CD4-positive, alpha-beta T cell treated with Interleukin-17A for 1 hour (primary cell): ENCODE measurements at regions not wholly inside any gene's neighbourhood (a gene's known extent, or its start where the extent isn't known, plus 50 kb on each side); places are given as distances from the start of the nearest gene placed in this dataset.
A peak's percentile ranks its signal among the peaks of the same experiment; 100 is the strongest.
"Not testable (repeated sequence)": the region's sequence is repeated elsewhere in the genome, so short reads cannot be mapped to it uniquely, and the experiment has no call there.

ENCODE experiments used
- DNase-seq: peaks from one replicate; pipeline ENCODE4 v3.0.0-alpha.2; 2020

DNA sequence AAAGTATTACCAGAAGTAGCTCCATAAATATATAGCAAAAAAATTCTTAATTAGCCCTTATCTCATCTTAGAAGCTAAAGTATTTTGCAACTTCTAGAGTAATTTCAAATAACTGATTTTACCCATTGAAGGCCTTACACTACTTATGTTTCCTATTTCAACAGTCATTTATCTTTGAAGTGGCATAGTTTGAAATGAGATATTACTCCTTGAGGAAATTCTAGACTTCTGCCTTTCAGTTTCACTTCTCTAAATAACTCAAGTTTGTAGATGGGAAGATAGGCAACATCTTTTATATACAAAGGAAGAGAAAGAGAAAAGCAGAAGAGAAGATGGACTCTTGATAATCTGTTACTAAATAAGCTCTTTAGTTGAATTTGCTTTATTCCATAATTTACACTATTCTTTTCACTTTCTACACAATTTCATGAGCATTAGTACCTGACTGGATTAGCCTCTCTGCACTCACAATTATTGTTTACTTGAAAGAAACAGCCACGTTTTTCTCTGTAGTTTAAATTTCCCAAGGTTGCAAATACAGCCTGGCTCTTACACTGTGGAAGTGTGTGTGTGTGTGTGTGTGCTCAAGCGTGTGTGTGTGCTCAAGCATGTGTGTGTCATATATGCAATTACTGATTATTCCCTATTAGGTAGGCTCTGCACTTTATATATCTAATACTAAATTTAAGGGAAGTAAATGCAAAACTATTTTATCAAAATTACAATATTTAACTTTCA lies 60.6 kb upstream of the EMB start:
- DNase-seq = peak; percentile 32

DNA sequence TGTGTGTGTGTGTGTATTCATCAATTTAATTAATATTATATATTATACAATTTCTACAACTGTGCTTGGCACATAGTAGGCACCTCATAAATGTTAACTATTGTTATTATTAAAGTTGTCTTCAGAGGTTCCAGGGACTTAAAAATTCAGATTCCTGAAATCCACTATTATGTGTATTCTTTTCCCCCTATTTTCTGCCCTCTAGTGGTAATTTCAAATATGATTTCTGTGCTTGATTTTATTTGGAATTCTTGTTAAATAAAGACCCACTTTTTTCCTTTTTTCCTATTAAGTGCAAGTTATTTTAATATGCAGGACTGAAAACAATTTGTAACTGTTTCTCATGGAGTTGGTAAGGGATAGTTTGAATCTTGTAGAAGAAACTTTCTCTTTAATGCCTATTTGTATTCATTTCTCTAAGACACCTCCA lies 72.0 kb upstream of the EMB start:
- DNase-seq = peak; percentile 35

DNA sequence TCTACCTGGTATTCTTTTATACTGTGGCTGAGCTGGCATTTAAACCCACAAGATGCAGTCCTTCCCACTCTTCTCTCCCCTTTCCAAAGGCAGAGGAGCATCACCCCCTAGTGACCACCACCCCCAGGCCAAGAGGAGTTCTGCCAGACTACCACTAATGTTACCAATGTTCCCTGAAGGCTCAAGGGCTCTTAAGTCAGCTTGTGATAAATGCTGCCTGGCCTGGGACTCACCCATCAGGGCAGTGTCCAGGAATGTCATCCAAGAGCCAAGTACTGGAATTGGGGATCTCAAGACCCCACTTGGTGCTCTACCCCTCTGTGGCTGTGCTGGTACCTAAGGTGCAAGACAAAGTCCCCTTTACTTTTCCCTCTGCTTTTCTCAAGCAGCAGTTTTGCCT lies 80.0 kb upstream of the EMB start:
- not testable (repeated sequence) for DNase-seq

DNA sequence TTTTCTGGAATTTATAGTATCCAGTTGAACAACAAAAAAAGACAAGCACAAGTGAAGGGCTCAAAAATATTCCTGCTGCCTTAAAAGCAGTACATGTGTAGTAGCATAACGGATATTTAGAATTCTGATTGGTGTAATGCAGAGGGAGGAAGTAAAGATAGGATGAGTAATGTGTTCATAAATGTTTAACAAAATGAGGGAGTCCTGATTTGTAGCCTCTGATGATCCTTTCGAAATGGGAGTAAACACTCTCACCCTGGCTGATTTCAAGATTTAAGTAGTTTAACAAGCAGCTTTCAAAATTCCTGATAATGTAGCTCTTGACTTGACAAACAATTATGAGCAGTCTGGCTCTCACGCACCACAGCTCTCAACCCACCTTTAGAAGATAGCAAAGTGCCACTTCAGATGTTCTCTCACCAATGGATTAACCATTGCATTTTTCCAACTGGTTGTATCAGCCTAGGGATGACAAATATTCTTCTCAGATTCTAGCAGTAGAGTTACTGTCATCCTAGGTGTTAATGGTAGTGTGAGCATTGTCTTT lies 86.5 kb upstream of the EMB start:
- not testable (repeated sequence) for DNase-seq

DNA sequence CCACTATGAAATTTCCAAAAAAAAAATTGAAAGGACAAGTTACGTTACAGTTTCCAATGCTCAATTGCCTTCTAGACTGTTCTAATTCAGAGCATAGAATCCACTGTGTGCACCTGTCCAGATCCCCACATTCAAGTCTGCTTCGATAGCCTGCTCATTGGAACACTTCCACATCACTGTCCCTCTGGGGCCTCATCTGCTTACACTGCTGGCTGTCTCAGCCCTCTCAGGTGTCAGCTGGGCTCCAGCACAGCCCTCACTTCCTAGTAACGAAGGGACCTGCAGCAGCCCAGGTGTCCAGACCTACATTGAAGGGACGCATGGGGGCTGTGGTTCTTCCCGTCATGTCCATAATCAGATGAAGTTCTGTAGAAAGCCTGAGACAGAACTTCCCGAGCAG lies 94.3 kb upstream of the EMB start:
- no peak for DNase-seq

DNA sequence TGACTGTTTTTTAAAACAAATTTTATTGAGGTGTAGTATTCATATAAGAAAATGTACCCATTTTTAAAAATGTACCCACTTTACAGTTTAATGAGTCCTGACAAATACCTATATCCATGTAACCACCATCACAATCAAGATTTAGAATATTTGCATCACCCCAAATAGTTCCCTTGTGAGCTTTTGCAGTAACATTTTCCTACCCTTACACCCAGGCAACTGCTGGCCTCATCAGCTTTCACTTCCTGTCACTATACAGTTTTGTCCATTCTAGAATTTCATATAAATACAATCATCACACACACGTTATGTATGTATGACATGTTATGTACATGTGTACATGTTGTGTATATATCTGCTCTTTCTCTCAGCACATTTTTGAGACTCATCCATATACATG lies 96.4 kb upstream of the EMB start:
- DNase-seq = not testable (repeated sequence)

DNA sequence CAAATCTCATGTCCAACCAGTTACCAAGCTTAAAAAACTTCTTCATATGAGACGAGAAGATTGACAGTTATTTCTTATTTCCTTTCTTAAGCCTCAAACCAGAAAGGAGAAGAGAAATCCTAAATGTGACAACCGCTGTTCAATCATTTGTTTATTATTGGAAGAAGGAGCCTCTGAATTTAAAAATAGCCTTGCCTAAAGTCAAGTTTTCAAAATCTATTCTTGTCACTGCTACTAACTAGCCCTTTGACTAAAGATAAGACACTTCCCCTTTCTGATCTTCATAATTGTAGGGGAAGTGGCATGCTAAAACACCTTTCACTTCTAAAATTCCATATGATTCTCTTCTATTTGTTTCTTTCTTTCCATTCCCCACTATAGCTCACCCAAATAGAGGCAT lies 106.2 kb upstream of the EMB start:
- DNase-seq = no peak

DNA sequence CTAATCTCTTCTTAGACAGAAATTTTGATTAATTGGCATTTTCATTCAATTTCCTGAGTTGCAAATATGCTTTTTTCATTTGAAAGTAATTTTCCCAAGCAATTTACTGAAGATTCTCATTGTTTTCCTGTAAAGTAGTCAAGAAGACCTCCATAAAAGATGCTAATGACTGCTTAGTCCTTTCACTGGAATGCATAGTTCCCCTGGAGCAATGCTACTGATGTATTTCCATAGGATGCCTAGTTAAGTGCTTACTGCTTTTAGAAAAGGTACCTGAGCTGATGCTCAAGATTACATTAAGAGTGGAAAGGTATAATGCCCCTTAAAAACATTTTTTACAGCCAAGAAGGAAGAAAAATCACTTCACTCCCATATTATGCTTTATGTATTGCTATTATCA lies 109.2 kb upstream of the EMB start:
- no peak for DNase-seq

DNA sequence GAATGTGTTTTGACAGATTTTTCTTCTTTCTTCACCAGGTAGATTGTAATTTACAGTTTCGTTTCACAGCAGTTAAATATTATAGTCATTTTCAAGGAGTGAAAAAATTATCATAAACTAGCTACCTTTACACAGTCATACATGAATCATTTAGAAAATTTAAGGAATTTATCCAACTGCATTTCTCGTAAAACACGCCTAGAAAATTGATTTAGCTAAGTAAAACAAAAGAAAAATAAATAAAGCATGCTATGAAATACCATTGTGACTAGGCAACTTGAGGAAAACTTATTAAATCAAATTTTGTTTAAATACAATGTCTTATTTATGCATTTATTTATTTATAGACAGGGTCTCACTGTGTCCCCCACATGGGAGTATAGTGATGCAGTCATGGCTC lies 109.9 kb upstream of the EMB start:
- no peak for DNase-seq

DNA sequence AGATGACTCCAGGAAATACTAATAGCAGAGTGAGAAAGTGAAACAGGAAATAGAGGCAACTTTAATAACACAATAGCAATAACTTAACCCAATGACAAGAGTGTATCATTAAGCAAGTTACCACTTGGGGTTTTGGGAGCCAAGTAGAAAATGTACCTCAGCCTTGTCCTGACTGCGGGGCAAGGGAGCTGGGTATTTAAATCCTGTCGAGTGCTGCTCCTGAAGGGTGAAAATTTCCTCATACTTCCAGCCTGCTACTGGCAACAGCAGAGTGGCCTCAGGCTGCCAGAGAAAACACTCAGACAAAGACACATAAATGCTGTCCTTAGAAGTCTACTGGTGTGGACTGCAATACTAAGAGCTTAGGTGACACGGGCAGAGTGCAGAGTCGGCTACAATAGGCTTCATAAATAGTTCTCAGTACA lies 112.5 kb upstream of the EMB start:
- DNase-seq = no peak

DNA sequence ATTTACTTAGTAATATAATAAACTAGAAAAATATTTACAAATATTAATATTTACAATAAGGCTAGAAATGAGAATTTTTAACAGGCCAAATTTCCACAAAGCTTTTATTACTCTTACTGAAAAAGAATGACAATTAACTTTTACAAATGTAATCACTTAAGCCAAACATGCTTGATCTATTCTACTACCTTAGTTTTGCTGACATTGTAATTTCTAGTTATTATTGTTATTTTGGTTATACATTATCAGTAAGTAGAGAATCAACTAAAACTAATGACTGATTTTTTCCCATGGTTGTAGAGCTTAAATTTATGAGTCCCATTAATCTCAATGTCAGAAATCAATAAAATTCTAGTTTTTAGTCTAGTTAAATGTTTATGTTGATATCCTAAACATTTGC lies 107.8 kb upstream of the PARP8 start:
- DNase-seq = not testable (repeated sequence)

DNA sequence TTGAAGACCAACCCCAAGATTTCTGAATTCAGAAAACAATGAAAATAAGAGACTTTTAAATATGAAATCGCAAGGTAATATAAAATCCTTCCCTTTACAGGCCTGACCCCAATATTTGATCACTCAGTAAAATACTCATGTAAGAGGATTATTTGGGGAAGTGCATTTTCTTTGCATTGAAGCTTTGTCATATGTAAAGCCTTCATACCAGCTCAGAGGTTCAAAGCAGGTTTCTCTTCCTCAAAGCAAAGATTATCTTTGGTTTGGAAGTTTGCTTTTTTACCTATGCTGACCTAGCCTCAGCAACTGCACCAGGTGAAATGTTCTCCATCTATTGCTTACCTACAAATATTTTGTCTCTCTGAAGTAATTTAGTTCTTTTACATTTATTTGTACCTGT lies 106.5 kb upstream of the PARP8 start:
- DNase-seq = no peak

DNA sequence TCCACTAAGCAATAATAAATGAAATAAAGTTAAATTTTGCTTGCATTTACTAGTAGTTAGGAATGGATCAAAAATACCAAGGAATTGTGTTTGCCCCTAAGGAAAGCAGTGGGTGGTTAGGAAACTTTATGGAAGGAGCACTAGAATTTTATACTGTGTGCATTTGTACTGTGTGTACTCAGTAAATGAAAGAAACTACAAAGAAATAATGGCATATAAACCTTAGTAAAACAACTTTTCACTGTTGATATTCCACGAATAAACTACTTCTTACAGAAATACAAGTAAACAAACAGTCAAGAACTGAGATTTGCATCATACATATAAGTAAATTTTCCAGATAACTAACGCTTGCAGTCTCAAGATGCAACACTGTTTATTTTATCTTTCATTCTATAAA lies 103.7 kb upstream of the PARP8 start:
- DNase-seq = no peak

DNA sequence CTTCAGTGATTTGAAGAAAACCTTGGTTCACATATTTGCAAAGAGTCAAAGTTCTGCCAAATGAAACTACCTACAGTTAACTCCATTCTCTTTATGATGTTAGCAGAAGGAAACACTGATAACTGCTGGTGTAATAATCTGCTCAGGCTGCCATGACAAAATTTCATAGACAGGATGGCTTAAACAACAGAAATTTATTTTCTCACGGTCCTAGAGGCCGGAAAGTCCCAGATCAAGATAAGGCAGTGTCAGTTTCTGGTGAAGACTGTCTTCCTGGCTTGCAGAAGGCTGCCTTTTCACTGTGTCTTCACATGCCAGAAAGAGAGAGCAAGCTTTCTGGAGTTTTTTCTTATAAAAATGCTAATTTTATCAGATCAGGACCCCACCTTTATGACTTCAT lies 102.4 kb upstream of the PARP8 start:
- peak; percentile 67 for DNase-seq

DNA sequence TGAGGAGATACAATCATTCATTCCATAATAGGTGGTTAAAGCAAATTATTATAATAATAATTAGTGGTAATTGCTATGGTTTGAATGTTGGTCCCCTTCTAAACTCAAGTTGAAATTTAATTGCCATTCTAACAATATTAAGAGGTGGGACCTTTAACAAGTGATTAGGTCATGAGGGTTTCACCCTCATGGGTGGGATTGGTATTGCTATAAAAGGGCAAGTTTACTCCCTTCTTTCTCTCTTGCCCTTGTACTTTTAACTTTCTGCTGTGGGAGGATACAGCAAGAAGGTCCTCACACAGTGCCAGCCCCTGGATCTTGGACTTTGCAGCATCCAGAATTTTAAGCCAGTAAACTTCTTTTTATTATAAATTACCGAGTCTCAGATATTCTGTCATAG lies 101.9 kb upstream of the PARP8 start:
- no peak for DNase-seq

DNA sequence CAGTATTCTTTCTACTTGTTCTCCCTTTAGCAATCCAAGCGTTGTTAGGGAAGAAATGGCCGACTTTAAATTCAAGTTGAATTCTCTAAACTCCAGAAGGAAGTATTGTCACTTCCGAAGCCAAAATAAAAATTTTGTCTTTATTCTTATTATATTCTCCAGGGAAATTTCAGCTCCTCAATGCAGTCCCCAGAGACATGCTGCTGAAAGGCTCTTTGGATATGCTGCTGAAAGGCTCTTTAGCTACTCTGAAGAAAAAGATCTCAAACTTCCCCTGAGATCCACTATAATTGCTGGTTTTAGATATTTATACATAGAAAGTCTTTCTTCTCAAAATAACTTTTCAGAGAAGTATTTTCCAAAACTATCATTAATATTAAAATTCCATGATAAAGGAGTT lies 92.3 kb upstream of the PARP8 start:
- DNase-seq = no peak

DNA sequence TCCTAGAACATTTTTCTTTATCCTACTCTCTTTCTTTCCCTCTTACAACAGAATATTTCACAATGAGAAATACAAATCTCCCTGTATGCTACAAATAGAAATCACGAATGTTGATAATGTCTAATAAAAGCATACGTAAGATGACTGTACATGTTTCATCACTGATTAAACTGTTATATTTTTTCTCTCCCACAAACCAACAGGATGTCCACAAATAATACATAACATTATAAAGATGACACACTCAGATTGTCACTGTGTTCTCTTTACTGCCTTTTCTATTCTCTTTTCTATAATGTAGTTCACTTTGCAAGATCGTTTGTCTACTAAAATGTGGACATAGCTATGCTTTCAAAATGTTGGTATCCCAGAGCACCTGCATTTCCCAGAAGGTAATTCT lies 90.7 kb upstream of the PARP8 start:
- no peak for DNase-seq

DNA sequence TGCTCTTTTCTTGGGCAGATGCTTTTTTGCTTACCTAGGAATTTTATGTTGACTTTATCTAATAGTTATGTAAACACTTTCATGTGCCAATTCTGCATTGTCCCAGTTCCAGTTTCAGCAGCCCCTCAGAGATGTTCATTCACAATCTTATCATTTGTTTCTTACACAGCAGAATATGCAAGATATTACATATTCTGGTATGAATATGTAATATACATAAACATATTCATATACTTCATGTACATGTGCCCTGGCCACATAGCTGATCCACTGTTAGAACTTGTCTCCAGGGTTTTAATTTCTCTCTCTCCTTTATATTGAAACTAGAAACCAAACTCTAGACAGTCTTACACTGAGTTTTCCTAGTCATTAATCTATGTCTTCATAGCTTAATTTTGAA lies 90.2 kb upstream of the PARP8 start:
- DNase-seq = no peak

DNA sequence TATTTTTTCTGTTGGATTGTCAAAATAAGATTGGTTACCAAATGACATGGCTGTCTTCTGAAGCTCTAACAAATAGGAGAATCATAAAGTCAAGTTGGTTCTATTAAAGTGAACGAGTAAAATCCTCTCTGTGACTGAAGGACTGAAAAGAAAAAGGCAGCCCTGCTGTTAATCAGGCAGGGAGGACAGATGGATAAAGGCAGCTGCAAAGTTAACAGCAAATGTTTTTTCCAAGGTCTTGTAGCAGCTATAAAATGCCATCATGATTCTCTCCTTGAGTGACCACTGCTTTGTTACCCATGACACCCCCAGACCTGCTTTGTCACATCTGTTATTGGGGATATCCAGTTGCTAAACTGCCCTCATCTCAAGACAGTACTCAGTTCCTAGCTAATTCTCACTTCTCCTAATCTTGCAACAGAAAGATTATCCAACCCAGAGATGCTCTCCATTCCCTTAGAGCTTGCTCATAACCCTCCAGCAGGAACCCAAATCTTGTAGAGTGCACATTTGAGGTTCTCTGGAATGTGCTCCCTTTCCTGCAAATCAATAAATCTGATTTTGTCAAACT lies 89.7 kb upstream of the PARP8 start:
- DNase-seq = no peak

DNA sequence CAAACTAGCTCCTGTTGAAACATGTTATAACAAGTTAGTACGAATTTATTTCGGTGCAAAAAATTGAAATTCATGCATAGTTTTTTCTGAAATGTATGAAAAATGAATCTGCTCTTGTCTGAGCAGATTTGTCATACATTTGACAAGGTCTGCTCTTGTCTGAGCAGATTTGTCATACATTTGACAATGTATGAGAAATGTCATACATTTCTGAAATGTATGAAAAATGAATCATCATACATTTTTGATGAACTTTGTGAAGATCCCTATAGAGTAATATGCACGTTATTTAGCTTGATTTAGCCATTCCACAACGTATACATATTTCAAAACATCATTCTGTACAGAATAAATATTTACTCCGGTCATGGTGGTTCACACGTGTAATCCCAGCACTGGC lies 85.9 kb upstream of the PARP8 start:
- DNase-seq = no peak

DNA sequence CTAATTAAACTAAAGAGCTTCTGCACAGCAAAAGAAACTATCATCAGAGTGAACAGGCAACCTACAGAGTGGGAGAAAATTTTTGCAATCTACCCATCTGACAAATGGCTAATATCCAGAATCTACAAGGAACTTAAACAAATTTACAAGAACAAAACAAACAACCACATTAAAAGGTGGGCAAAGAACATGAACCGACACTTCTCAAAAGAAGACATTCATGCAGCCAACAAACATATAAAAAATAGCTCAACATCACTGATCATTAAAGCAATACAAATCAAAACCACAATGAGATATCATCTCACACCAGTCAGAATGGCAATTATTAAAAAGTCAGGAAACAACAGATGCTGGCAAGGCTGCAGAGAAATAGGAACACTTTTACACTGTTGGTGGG lies 84.6 kb upstream of the PARP8 start:
- not testable (repeated sequence) for DNase-seq

DNA sequence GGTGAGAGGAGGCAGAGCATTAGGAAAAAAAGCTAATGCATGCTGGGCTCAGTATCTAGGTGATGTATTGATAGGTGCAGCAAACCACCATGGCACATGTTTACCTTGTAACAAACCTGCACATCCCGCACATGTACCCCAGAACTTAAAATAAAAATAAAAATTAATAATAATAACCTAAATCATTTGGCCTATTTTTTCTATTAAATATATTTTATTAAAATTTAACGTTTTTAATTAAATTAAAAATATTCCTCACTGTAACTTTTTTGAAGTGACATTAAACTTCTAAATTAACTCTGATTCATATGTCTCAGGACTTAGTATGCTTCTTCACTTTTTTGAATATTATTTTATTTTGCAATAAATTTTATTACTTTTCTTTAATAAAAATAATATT lies 83.7 kb upstream of the PARP8 start:
- no peak for DNase-seq

DNA sequence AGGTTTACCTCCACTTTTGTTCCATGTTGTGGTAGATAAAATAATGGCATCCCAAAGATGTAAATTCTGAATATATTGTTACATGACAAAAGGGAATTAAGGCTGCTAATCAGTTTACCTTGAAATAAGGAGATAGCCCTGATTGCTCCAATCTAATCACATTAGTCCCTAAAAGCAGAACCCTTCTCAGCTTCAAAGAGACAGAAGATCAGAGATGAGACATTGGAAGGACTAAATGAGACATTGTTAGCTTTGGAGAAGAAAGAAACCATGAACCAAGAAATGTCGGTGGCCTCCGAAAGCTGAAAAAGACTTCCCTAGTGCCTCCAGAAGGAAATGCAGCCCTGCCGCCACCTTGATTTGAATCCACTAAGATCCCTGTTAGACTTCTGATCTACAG lies 82.8 kb upstream of the PARP8 start:
- no peak for DNase-seq

DNA sequence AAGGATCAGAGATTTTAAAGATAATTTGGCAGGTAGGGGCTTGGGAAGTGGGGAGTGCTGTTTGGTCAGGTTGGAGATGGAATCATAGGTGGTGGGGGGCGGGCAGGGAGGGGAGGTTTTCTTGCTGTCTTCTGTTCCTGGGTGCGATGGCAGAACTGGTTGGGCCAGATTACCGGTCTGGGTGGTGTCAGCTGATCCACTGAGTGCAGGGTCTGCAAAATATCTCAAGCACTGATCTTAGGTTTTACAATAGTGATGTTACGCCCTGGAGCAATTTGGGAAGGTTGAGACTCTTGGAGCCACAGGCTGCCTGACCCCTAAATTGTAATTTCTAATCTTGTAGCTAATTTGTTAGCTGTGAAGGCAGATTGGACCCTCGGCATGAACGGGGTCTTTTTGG lies 78.0 kb upstream of the PARP8 start:
- not testable (repeated sequence) for DNase-seq
